ENCODE measurements at regions not wholly inside any gene's neighbourhood (a gene's known extent, or its start where the extent isn't known, plus 50 kb on each side); places are given as distances from the start of the nearest gene placed in this dataset.

DNA sequence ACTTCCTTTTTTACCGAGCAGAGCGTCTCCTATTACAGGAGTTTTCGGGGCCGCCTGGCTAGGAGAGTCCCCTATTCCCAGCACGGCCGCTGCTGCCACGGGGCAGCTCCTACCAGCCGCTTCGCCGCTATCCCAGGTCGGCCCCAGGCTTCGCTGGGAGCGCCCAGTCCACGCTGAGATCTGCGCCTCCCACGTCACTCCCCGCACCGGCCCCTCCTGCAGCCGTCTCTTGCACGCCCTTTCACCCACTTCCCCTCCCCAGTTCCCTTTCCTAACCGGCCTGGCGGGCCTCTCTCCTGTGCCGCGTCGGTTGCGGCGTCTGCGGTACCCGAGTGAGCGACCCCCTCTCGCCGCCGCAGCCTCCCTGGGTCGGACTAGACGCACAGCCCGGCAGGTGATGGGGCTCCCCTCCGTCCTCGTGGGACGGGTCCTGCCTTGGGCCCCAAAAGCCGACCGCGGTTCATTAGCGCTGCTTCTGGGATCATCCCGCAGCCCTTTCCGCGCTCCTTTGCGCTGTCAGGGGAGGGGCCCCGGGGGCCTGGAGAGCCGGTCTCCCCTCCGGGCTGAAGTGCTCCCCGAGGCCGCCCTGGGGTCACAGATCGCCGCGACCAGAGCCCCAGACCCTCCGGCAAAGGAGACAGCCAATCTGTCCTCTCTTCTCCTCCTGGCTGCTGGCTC, 1318.4 kb downstream of the TMEM121 start:
- DNase-seq (ENCODE audit: low read depth in 2 of 2), result peak in 1 of 2 donors; percentile 46

- no peak for DNase-seq (ENCODE audit: low read depth in 2 of 2)
Measured at GRCh38 chr14:106845286-106846087, 1319.1 kb downstream of the TMEM121 start.

DNA sequence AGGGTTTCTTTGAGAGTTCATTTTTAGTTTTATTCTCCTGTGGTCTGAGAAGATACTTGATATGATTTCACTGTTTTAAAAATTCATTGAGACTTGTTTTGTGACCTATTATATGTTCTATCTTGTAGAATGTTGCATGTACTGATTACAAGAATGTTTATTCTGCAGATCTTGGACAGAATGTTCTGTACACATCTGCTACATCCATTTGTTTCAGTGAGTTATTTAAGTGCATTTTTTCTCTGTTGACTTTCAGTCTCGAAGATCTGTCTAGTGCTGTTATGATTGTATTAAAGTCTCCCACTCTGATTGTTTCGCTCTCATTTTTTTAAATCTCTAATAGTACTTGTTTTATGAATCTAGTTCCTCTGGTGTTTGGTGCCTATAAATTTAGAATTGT, 1319.8 kb downstream of the TMEM121 start:
- DNase-seq (ENCODE audit: low read depth in 2 of 2), result no peak

GRCh38 chr14:106848330-106849121, 1322.1 kb downstream of the TMEM121 start:
- no peak for DNase-seq (ENCODE audit: low read depth in 2 of 2)

- no peak for DNase-seq (ENCODE audit: low read depth in 2 of 2)
Measured at GRCh38 chr14:106850913-106851825, 1324.8 kb downstream of the TMEM121 start.

- peak; percentile 66 to 74 for DNase-seq (ENCODE audit: low read depth in 2 of 2)
Measured at GRCh38 chr14:106872611-106873446, 1346.4 kb downstream of the TMEM121 start.

DNA sequence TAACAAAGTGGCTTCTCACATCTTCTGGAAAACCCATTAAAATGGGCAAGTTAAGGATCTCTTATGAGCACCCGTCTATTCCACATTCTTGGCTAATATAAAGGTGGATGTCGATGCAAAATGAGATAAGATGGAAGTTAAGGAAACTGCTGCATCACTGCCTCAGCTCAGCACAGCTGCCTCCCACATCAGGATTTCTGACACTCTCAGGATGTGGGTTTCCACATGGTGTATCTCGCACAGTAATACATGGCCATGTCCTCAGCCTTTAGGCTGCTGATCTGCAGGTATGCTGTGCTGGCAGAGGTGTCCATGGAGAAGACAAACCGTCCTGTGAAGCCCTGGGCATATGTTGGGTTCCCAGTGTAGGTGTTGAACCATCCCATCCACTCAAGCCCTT, 1348.0 kb downstream of the TMEM121 start:
- DNase-seq (ENCODE audit: low read depth in 2 of 2), result no peak

GRCh38 chr14:106875503-106875902, 1349.1 kb downstream of the TMEM121 start:
- DNase-seq (ENCODE audit: low read depth in 2 of 2), result no peak

DNA sequence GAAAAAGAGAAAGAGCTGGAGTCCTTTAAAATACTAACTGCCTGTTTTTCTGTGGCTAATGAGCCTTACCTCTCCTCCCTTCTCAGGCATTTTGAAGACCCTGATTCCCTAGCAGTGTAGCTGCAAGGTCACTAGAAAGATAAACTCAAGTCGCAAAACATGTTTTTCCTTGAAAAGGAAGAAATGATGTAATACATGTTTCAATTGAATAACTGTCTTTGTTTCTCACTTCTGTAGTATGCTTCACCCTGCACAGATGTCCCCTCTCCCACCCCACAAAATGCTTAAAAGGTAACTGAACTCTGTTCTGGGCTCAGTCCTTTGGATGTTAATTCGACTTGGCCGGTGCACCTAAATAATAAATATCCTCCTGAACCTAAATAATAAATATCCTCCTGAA, 1350.3 kb downstream of the TMEM121 start:
- DNase-seq (ENCODE audit: low read depth in 2 of 2), result no peak

GRCh38 chr14:106877517-106877916, 1351.1 kb downstream of the TMEM121 start:
- DNase-seq (ENCODE audit: low read depth in 2 of 2), result no peak

GRCh38 chr14:106879241-106879640, 1352.9 kb downstream of the TMEM121 start:
- no peak for DNase-seq (ENCODE audit: low read depth in 2 of 2)

DNA sequence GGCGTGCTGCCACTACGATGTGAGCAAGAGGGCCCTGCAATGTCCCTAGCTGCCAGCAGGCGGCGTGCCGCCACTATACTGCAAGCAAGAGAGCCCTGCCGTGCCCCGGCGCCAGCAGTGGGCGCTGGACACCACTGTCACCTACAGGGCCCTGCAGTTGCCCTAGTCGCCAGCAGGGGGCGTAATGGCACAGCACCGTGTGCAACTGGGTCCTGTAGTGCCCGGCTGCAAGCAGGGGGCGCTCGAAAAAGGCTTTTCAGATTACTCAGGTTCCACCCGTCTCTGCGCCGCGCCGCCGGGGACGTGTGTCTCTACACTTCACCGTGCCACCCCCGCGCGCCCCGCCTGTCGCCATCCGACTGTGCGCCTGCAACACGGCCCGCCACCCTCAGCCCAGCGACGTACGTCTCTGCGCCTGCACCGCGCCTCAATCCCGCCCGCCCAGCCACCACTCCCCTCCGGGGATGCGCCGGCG, 1356.9 kb downstream of the TMEM121 start:
- DNase-seq (ENCODE audit: low read depth in 2 of 2), result no peak

Data from stimulated activated CD8-positive, alpha-beta memory T cell treated with anti-CD3 and anti-CD28 coated beads, Interleukin-7, amount 100 ng/mL, for 1 hour (primary cell).